GM21381 (cell line): ENCODE measurements at regions not wholly inside any gene's neighbourhood (a gene's known extent, or its start where the extent isn't known, plus 50 kb on each side); places are given as distances from the start of the nearest gene placed in this dataset.

ENCODE experiments used
- ATAC-seq: cut with Tn5 transposase; IDR thresholded peaks from one replicate; pipeline ENCODE4 v1.9.1; 2021; ENCODE audit warnings: mild to moderate bottlenecking, moderate library complexity; ENCODE audit not compliant: unreplicated experiment

DNA sequence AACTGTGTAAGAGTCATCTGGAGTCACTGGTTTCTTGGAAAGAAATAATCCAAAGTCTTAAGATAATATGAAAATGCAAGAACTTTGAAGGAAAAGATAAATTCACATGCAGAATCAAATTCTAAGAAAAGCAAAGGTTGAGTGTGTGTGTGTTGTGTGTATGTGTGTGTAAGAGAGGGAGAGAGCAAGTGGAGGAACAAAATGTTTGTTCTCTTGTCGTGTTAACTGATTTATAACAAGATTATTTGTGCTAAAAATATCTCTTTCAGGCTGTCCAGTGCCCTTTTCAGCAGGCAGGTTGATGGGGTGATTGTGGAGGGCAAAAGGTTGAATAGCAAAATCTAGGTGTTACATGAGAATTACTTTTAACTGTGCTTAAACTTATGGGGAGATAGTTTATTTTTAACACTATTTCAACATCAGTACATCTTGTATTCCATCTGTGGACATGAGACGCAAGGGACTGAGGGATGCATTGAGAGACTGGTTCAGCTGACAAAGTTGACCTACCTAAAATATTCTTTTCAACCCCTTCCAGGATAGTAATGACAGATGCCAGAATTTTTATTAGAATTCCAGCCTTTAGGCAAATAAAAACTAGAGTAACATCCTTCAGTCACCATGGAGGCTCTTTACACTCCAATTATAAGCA, 342.4 kb upstream of the CD180 start:
- ATAC-seq: no peak

DNA sequence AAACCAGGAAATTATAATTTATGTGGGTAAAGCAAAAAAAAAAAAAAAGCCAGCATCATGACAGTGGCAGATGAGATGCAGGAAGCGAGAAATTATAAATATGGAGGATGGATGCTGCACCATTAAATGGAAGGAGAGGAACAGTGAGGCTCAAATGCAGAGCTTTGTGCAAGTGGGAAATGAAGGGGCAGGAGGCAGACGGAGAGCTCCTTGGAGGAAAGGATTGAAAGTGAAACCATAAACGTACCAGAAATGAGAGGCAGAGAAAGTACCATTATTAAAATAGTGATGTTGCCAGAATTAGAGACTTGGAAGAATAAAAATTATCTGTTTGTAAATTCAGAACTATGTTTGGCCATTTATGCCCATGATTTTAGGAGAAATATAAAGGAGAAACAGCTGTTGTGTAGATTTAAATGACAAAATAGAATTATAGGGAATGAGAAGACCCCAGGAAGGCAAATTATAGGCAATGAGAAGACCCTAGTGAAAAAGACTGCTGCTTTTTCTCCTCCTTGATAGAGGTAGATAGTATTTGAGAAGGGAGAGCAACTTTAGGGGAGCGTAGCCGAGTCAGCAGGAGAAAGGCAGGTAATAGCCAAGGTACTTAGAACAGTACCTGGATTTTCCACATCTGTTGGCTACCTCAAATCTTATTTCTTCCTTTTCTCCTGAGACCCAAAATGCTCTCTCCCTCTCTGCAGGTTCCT, 341.0 kb upstream of the CD180 start:
- ATAC-seq: no peak

DNA sequence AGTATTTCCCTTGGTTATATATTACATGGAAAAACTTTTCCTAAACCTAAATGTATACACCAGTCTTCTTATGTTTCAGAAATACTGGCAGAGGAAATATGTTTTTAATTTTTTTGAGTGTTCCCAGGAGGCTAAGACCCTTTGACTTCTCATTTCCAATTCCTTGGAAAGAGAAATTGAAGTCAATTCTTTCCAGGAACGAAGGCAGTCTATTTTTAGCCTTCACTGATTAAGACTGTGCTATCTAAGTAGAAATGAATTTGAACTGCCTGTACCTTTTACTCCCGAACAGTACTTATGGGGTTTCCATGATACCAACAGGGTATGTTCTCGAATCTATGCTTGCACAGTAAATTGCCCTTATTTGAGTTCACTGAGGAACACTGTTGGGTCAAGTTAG, 340.3 kb upstream of the CD180 start:
- ATAC-seq: no peak

DNA sequence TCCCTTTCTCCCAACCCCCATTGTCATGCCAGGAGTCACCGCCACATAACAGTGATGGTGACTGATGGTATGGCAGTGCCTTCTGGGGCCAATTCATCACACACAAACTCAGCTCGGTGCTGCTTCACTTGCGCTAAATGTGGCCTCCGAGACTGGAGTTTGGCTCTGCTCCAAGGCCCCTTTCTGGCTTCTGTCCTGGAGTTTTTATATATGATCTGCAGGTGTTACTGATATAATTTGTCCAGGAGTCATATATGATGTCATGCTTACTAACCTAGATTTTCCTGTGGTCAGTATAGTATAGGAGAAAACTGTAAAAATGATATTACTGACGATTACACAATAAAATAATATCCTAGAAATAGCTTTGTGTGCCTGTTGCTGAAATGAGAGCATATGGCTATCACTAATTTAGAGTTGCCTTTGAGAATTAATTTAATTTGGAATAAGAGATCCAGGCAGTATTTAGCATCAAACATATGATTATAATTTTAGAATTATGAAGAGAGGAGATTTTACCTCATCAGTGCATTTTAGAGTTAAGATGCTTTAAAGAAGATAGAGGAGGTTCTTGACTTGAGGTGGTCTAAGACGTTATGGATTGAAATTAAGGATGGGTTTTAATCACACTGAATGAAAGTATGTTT, 334.1 kb upstream of the CD180 start:
- ATAC-seq: no peak

DNA sequence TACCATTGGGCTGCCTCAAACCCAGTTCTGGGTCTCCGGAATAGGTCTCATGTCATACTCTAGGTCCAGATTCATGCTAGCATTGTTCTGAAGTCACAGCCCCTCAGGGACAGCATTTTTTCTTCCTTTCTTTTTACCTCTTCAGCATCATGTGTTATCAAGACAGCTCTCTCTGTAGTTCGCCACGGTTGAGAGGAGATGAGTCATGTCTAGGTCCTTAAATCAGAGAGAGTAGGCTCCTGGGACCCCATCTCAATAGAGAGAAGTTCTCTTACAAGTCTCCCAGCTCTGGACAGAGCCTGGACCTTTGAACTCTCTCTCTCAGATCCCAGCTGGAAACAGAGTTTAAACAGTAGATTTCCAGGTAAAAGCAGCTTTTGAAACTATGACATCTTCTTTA, 332.4 kb upstream of the CD180 start:
- no peak for ATAC-seq

DNA sequence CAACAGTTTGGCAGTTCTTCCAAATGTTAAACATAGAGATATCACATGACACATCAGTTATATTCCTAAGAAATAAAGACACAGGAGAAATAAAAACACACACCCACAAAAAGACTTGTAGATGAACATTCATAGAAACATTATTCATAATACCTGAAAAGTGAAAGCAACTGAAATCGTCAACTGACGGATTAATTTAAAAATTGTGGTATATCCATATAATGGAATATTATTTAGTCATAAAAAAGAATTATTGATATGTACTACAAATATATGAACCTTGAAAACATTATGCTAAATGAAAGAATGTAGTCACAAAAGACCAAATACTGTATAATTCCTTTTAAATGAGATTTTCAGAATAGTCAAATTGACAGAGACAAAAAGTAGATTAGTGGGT, 330.2 kb upstream of the CD180 start:
- no peak for ATAC-seq

DNA sequence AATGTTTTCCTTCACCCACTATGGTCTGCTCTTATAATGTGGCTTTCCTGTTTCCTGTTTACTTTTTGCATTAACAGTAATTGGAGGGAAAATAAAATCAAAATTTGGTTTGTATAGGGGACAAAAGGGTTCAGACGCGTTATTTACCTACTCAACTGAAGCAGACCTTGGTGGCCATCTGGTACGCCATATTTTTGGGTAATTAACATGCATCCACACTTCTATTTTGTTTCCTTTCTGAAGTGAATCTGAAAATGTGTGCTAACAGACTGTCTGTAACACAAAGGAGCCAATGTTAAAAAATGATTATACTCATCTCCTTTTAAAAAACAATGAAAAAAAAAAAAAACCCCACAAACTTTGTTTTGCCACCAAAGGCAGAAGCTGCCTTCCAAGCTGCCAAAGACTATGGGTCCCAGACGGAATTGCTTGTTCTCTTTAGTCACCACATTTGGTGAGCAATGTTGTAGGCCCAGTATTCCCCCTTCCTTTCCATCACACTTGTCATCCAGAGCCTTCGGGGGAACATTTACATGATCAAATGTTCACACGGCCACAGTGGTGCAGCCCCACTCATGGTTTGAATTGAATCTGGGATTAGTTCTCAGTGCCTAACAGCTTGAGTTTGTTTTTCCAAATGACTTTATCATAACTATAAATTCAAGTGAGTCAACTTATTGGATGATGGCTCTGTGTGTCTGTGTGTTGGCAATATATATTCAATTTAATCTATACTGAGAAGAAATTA, 323.7 kb upstream of the CD180 start:
- no peak for ATAC-seq

DNA sequence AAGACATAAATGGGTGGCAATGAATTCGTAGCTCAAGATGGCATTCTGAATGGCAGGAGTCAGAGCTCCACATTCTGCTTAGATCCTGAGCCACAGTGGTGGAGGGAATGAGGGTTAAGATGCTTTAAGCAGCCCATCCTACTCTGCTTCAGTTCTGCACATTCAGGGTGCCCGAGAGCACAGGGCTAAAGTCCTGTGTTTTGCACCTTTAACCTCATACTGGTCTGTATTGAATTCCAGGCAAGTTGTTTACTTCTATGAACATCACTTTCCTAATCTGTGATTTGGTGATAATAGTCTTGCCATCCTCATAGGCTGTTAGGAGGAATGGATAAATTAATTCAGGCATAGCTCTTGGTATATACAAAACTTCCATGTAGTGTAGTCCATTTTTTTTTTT, 321.6 kb upstream of the CD180 start:
- no peak for ATAC-seq

DNA sequence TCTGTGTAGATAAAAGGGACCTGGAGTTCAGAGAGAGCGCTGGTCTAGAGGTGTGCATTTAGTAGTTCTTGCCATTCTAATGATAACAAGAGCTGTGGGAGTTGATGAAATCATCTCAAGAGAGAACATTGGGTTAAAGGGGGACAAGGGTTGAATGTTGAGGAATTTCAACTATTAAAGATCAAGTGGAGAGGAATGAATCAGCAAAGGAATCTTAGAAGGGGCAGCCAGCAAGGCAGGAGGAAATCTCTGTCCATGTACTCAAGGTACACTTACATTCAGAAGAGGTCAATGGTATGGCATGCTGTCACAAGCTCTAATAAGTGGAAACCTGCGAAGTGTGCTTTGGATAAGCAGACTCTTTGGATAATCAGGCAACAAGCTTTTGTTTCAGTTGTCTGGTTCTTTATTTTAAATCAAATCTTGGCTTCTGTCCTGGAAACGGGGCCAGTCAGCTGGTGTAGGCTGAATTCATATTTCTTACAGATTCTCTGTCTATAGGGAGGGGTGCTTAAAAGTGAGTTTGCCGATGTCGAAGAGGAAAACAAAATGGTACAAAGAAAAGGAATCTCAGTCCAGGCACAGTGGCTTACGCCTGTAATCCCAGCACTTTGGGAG, 320.5 kb upstream of the CD180 start:
- no peak for ATAC-seq

DNA sequence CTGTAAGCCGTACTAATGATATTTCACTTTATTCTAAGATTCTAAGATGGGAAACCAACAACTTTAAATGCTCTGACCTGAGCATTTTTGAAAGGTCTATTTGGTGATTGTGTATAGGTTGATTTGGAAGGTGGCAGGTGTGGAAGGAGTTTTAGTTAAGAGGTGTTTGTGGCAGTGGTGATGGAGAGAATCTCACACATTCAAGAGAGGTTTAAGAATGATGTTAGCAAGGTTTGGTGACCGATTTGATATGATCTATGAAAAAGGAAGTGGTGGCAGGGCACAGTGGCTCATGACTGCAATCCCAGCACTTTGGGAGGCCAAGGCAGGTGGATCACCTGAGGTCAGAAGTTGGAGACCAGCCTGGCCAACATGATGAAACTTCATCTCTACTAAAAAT, 319.2 kb upstream of the CD180 start:
- ATAC-seq: no peak

DNA sequence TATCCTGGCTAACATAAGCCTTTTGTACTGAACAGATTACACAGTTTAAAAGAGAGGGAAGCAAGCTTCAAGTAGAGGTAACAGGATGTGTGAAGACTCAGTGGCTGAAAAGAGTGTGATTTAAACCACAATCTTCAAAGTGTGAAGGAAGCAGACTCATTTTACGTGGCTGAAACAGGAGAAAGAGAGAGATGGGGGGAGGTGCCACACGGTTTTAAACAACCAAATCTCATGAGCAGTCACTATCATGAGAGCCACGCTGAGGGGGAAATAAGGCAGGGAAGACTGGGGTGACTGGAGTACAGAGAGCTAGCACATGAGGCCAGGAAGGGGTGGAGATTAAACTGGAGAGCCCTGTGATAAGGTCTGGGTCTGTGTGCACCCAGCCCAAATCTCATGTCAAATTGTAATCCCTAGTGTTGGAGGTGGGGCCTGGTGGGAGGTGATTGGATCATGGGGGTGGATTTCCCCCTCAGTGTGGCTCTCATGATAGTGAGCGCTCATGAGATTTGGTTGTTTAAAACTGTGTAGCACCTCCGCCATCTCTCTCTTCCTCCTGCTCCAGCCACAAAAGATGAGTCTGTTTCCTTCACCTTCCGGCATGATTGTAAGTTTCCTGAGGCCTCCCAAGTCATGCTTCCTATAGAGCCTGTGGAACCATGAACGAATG, 318.6 kb upstream of the CD180 start:
- no peak for ATAC-seq

DNA sequence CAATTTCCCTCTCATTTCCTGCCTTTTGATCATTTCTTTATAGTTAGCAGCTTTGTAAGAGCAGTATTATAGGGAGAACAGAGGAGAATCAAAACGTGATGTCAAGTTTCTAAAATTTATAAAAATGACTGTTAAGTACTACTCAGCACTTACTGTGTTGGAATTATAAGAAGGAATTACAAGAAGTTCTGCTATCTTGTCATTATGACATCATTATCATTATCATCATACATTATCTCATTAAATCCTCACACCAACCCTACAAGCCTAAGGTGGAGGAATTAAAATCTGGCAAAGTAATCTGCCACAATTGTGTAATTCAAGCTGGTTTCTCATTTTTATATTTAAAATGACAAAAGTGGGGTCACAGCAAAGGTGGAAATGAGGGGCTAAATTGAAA, 316.2 kb upstream of the CD180 start:
- no peak for ATAC-seq

DNA sequence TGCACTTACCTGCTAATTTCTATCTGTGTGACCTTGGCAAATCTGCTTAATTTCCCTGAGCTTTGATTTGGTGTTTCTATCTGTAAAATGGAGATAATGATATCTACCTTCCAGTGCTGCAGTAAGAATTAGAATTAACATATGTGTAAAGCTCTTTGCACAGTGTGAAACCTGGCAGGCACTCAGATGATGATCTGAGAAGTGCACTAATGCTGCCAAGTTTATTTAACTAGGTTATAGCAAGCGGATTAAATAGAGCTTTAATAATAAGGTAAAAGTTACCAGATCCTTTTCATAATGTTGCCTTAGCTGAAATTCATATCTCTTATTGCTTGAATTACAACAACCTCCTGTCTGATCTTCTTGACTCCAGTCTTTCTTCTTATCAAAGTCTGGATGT, 315.3 kb upstream of the CD180 start:
- no peak for ATAC-seq

DNA sequence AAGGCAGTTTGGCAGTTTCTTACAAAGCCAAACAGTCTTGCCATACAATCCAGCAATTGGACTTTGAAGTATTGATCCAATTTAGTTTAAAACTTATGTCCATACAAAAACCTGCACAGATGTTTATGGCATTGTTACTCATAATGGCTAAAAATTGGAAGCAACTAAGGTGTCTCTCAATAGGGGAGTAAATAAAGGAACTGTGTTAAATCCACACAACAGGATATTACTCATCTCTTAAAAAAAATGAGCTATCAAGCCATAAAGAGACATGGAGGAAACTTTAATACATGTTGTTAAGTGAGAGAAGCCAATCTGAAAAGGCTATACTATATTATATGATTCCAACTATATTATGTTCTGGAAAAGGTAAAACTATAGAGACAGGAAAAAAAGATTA, 313.6 kb upstream of the CD180 start:
- no peak for ATAC-seq

DNA sequence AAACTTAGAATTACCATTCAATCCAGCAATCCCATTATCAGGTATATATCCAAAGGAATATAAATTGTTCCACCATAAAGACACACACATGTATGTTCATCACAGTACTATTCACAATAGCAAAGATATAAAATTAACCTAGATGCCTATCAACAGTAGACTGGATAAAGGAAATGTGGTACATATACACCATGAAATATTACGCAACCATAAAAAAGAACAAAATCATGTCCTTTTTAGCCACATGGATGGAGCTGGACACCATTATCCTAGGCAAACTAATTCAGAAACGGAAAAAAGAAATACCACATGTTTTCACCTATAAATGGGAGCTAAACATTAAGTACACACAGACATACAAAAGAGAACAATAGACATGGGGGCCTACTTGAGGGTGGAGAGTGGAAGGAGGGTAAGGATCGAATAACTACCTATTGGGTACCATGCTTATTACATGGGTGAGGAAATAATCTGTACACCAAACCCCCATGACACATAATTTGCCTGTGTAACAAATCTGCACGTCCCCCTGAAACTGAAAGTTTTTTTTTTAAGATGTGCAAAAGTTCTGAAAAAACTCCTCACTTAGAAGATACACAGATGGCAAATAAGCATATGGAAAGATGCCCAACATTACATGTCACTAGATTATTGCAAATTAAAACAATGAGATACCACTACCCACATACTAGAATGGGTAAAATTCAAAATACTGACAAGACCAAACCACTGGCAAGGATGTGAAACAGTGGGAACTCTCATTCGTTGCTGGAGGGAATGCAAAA, 313.0 kb upstream of the CD180 start:
- no peak for ATAC-seq

DNA sequence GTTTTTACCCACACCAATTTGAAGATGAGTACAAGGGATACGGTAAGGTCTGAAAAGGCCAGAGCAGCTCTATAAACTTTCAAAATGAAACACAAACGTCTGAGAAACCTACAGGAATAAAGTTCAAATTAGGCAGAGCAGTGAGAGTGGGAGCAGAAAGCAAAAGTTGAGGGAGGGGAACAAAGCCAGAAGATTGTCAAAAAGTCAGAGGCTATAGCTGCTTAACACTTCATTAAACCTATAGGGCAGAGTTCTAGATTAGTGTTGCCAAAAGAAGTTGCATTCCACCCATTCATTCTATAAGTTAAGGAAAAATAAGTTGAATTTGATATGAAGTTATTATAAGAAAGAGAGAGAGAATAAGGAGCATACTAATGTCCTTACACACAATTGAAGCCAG, 309.6 kb upstream of the CD180 start:
- no peak for ATAC-seq

DNA sequence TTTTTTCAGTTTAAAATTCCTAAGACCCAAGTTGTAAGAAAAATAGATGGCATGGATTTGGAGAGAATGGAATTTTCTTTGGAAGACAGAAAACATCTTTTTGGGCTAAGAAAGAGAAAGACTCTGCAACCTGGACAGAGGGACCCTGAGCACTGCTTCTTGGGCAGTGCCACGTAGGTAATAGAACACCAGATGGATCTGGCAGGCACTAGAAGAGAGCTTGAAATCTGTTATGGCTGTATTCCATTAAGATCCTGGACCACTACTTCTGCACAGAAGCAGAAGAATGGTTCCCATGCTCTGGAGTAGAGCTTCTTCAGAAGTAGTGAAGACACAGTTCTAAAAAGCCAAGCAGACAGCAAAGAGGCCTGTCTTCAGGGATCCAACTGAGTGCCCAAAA, 306.4 kb upstream of the CD180 start:
- ATAC-seq: no peak

DNA sequence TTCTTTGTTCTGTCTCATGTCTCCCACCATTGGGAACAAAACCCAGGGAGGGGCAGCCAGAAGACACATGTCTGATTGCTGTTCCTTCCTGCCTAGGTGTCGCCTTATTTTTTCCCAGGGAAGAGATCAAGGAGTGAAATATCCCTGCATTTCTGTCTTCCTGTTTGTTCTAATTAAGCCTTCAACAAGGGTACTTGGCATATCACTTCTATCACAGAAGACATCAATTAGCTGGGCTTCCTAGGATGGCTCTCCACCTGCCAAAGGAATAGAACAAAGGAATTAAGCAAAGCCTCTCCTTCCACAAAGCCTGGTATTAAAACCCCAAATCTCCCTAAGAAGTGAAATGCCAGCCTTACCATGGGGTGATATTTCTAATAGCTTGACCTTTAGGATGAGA, 299.5 kb upstream of the CD180 start:
- ATAC-seq: no peak

DNA sequence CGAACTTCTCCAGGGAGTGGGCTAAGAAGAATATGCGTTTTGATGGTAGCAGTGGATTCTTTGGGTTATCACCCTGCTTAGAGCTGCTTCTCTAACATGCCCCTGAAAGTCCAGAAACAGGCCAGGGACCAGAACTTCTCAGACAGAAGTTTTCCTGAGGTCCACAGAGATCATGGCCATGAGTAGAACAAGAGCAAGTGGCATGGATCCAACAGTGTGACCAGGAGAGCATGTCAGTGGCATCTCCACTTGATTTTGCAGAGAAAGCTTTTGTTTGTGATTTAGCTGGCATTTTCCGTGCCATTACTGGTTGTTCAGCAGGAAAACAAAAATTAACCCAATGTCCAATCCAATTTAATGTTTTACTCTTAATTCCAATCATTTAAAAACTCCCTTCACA, 298.5 kb upstream of the CD180 start:
- no peak for ATAC-seq
